Sigmoid colon (tissue), 6 donors: ENCODE measurements at regions not wholly inside any gene's neighbourhood (a gene's known extent, or its start where the extent isn't known, plus 50 kb on each side); places are given as distances from the start of the nearest gene placed in this dataset.

Source experiments
- DNase-seq: peaks from one replicate; pipeline ENCODE4 v3.0.0-alpha.2; 2019
- H3K27ac ChIP-seq, 4 donors: fragments of 200-600 bp; sonication (generic); one replicate each; pipeline ENCODE4 v1.5.1; 2016 to 2019; ENCODE audit warnings: mild to moderate bottlenecking in 1 of 4
- H3K27me3 ChIP-seq, 3 donors: fragments of 200-600 bp; sonication (generic); one replicate each; pipeline ENCODE4 v1.5.1; 2019; ENCODE audit warnings: mild to moderate bottlenecking in 1 of 3
- H3K36me3 ChIP-seq, 4 donors: fragments of 200-600 bp; sonication (generic); one replicate each; pipeline ENCODE4 v1.5.1; 2016 to 2019
- H3K4me1 ChIP-seq, 4 donors: fragments of 200-600 bp; sonication (generic); one replicate each; pipeline ENCODE4 v1.5.1; 2017 to 2019
- H3K4me3 ChIP-seq, 4 donors: fragments of 200-600 bp; sonication (generic); one replicate each; pipeline ENCODE4 v1.5.1; 2017 to 2019; ENCODE audit warnings: mild to moderate bottlenecking in 2 of 4, moderate library complexity in 1 of 4
- H3K9me3 ChIP-seq, 4 donors: fragments of 200-600 bp in 3 of 4; sonication (generic) in 3 of 4; one replicate each; pipeline versions ENCODE4 v1.5.1 to v1.6.1; 2013 to 2019
- EP300 ChIP-seq, 4 donors: sonication (generic); formaldehyde crosslinking; IDR thresholded peaks; one replicate each; pipeline ENCODE4 v1.6.1; 2017; ENCODE audit warnings: antibody characterized with exemption in 4 of 4
- POLR2A ChIP-seq, 2 donors: fragments of 450-650 bp; IDR thresholded peaks; one replicate each; pipeline ENCODE4 v1.6.1; 2016; ENCODE audit warnings: antibody characterized with exemption in 2 of 2, mild to moderate bottlenecking in 2 of 2, moderate library complexity in 2 of 2
- POLR2AphosphoS5 ChIP-seq, 4 donors: sonication (generic); formaldehyde crosslinking; IDR thresholded peaks; one replicate each; pipeline ENCODE4 v1.6.1; 2017; ENCODE audit warnings: antibody characterized with exemption in 4 of 4
- WGBS, 2 donors: extraction: QIAGEN DNeasy Blood & Tissue Kit; methylation state at CpG; one replicate each; pipeline ENCODE4 v1.1.7; 2013; 5-methylcytosine and 5-hydroxymethylcytosine counted together
- intact Hi-C: fragments of 100-400 bp; cut with DNase I; formaldehyde crosslinking; loops from one replicate; pipeline ENCODE4 v1.15.1; 2023
- TF ChIP-seq, protein P1 (sequence below), 4 experiments: fragments of 450-650 bp in 3 of 4; fragments of 200-600 bp in 1 of 4; IDR thresholded peaks; one replicate each; pipeline ENCODE4 v1.5.1; 2016 to 2019; ENCODE audit warnings: antibody characterized with exemption in 4 of 4, mild to moderate bottlenecking in 3 of 4, moderate library complexity in 2 of 4
- donor health status: healthy with polysubstance abuse.
- donor health status: healthy.

DNA sequence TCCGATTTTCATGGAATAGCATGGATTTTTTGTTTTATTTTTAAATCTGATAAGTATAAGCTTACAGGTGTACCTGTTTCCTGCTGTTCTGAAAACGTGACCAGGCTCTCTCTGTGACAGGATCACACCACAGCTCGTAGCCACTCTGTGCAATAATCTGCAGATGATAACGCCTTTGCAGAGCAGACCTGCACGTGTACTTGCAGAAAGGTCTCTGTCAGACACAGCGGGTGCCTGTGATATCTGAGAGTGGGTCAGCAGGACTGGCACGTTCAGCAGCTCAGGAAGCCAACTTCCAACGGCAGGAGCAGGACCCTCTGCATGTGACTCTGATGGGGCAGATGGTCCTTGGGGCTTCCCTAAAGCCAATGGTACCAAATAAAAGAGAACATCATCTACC lies 68.6 kb upstream of the HDDC2 start:
- no peaks in the 10 kb centered on the region for H3K36me3 ChIP-seq
- intact Hi-C loops: no loop called here
- no peak overlapping the region for H3K4me3 ChIP-seq
- no peaks in the 10 kb centered on the region for H3K27me3 ChIP-seq
- 52 to 74% methylated on average over 8 of the region's 8 CpGs for WGBS, 2 donors
- peaks cover 0 to 5% (median 2%) of the 10 kb centered on the region in 4 donors for H3K4me1 ChIP-seq
- H3K27ac ChIP-seq: no peak overlapping the region
- H3K9me3 ChIP-seq: no peaks in the 10 kb centered on the region
- TF ChIP-seq POLR2AphosphoS5 (IDR thresholded peaks at IDR 0.05) (no peak), EP300 (IDR thresholded peaks at IDR 0.05) (no peak), POLR2A (IDR thresholded peaks at IDR 0.05) (no peak)
- TF ChIP-seq, protein P1, sequence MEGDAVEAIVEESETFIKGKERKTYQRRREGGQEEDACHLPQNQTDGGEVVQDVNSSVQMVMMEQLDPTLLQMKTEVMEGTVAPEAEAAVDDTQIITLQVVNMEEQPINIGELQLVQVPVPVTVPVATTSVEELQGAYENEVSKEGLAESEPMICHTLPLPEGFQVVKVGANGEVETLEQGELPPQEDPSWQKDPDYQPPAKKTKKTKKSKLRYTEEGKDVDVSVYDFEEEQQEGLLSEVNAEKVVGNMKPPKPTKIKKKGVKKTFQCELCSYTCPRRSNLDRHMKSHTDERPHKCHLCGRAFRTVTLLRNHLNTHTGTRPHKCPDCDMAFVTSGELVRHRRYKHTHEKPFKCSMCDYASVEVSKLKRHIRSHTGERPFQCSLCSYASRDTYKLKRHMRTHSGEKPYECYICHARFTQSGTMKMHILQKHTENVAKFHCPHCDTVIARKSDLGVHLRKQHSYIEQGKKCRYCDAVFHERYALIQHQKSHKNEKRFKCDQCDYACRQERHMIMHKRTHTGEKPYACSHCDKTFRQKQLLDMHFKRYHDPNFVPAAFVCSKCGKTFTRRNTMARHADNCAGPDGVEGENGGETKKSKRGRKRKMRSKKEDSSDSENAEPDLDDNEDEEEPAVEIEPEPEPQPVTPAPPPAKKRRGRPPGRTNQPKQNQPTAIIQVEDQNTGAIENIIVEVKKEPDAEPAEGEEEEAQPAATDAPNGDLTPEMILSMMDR (IDR thresholded peaks at IDR 0.05): no peak
- DNase-seq: no peak

- Histone ChIP-seq H3K4me1 (no peaks in the 10 kb centered on the region), H3K9me3 (no peaks in the 10 kb centered on the region), H3K36me3 (no peaks in the 10 kb centered on the region), H3K4me3 (no peak overlapping the region), H3K27me3 (no peaks in the 10 kb centered on the region), H3K27ac (no peak overlapping the region)
- TF ChIP-seq, protein P1 (IDR thresholded peaks at IDR 0.05): no peak
- no peak for TF ChIP-seq POLR2A (IDR thresholded peaks at IDR 0.05)
- TF ChIP-seq EP300 (IDR thresholded peaks at IDR 0.05): no peak
- 91 to 92% methylated on average over 2 of the region's 2 CpGs for WGBS, 2 donors
- DNase-seq: no peak
- intact Hi-C loops: no loop called here
Measured at GRCh38 chr6:125375013-125375412, 73.2 kb upstream of the HDDC2 start.

DNA sequence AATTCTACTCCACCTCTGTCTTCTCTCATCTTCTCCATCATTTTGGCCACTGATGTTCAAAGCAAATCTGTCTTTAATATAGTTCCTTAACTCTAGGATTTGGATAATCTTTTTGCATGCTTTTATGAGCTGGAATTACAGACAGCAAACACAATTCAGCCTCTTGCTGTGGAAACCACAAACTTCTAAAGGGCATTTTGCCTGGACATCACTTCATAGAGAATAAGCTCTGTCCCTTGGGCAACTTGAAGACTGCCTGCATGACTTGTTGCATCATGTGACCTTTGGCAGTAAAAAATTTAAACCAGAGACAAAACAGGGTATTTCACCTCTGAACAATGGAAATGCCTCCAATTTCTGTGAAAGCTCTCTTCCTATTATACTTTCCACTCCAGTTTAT lies 74.1 kb upstream of the HDDC2 start:
- no peak for DNase-seq
- Histone ChIP-seq H3K4me1 (no peaks in the 10 kb centered on the region), H3K27ac (no peak overlapping the region), H3K4me3 (no peak overlapping the region), H3K27me3 (no peaks in the 10 kb centered on the region), H3K9me3 (no peaks in the 10 kb centered on the region), H3K36me3 (no peaks in the 10 kb centered on the region)
- intact Hi-C loops: no loop called here
- no peak for TF ChIP-seq POLR2A (IDR thresholded peaks at IDR 0.05)
- TF ChIP-seq EP300 (IDR thresholded peaks at IDR 0.05): no peak
- no peak for TF ChIP-seq POLR2AphosphoS5 (IDR thresholded peaks at IDR 0.05)
- TF ChIP-seq, protein P1 (IDR thresholded peaks at IDR 0.05): no peak

DNA sequence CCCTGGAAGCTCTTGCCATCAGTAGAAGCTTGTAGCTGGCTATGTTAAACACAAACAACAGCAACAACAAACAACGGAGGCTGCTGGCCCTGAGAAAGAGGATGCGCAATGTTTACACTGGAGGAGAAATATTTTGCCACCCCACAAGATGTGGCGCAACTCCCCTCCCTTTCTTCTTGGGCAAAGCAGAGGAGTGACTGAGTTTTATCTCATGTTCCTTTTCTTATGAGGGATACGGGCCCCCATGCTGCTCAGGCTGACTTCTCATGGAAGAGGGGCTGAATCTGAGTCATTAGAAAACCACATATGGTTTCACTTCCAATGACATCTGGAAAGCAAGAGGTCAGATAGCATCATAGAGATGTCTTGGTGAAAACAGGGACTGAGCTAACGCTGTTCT lies 75.9 kb upstream of the HDDC2 start:
- no peaks in the 10 kb centered on the region for H3K4me1 ChIP-seq
- H3K9me3 ChIP-seq: no peaks in the 10 kb centered on the region
- no peaks in the 10 kb centered on the region for H3K27me3 ChIP-seq
- no peak overlapping the region for H3K4me3 ChIP-seq
- H3K36me3 ChIP-seq: no peaks in the 10 kb centered on the region
- intact Hi-C loops: no loop called here
- WGBS, 2 donors: 53 to 58% methylated on average over 5 of the region's 5 CpGs
- no peak for DNase-seq
- TF ChIP-seq, protein P1 (IDR thresholded peaks at IDR 0.05): no peak
- TF ChIP-seq EP300 (IDR thresholded peaks at IDR 0.05) (no peak), POLR2A (IDR thresholded peaks at IDR 0.05) (no peak), POLR2AphosphoS5 (IDR thresholded peaks at IDR 0.05) (no peak)
- H3K27ac ChIP-seq: no peak overlapping the region

- no peak for DNase-seq
- 61 to 68% methylated on average over 4 of the region's 4 CpGs for WGBS, 2 donors
- TF ChIP-seq POLR2AphosphoS5 (IDR thresholded peaks at IDR 0.05) (no peak), EP300 (IDR thresholded peaks at IDR 0.05) (no peak), POLR2A (IDR thresholded peaks at IDR 0.05) (no peak)
- TF ChIP-seq, protein P1 (IDR thresholded peaks at IDR 0.05): no peak
- H3K4me1 ChIP-seq: no peaks in the 10 kb centered on the region
- H3K36me3 ChIP-seq: no peaks in the 10 kb centered on the region
- no peak overlapping the region for H3K4me3 ChIP-seq
- intact Hi-C loops: no loop called here
- no peaks in the 10 kb centered on the region for H3K27me3 ChIP-seq
- H3K9me3 ChIP-seq: no peaks in the 10 kb centered on the region
- no peak overlapping the region for H3K27ac ChIP-seq
Measured at GRCh38 chr6:125379174-125379573, 77.4 kb upstream of the HDDC2 start.
